ENCODE measurements at regions not wholly inside any gene's neighbourhood (a gene's known extent, or its start where the extent isn't known, plus 50 kb on each side); places are given as distances from the start of the nearest gene placed in this dataset.

GRCh38 chr15:58269455-58270414 lies 131.6 kb downstream of the AQP9 start:
- no peak for DNase-seq (ENCODE audit: low read depth)

- no peak for DNase-seq (ENCODE audit: low read depth)
Observed at GRCh38 chr15:58271410-58271809, 133.2 kb downstream of the AQP9 start.

DNA sequence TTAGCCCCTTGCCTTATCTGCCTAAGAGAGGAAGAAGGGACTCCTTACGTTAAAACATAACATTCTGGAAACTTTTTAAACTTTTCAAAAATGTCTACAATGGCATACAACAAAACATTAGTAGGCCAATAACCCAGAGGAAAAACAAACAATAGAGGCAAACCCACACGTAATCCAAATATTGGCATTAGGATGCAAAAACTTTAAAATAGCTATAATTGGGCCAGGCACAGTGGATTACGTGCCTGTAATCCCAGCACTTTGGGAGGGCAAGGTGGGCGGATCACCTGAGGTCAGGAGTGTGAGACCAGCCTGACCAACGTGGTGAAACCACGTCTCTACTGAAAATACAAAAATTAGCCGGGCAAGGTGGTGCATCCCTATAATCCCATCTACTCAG lies 134.9 kb downstream of the AQP9 start:
- DNase-seq (ENCODE audit: low read depth), result no peak

GRCh38 chr15:58274885-58275284 lies 136.7 kb downstream of the AQP9 start:
- no peak for DNase-seq (ENCODE audit: low read depth)

- DNase-seq (ENCODE audit: low read depth), result no peak
Observed at GRCh38 chr15:58275785-58276184, 137.6 kb downstream of the AQP9 start.

DNA sequence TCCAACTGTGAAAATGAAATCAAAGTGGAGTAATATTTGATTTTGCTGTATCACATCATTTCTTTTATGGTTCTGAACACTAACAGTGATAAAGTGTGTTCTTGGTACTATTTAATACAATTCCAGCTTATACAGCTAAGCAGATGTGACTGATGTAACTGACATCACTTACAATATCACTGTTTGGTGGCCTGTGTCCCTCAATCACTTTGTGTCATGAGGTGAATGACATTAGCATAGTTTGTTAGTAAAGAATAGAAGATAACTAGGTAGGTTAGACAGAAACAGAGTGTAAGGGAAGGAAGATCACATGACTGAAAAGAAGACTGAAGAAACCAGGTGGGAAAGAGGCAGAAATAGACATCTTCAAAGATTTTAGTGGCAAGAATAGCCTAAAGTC lies 138.7 kb downstream of the AQP9 start:
- no peak for DNase-seq (ENCODE audit: low read depth)

DNA sequence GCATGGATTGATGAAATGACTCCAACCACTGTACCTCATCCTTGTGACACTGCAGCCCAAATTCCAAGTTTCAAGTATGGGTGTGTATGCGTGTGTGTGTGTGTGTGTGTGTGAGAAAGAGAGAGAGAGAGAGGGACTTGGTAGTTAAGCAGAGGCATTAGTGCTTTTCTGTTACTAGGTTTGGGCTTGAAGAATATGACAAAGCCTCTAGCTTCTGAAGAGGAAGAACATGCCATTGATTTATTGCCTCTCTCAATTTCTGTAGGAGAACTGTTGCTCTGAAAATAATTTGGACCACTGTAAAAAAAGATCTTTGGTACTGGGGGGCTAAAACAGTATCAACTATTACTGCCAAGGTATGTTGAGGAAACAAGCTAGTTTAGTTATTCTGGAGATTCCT lies 139.2 kb downstream of the AQP9 start:
- no peak for DNase-seq (ENCODE audit: low read depth)

GRCh38 chr15:58279106-58279505 lies 140.9 kb downstream of the AQP9 start:
- DNase-seq (ENCODE audit: low read depth), result no peak

- no peak for DNase-seq (ENCODE audit: low read depth)
Observed at GRCh38 chr15:58279654-58280053, 141.5 kb downstream of the AQP9 start.

DNA sequence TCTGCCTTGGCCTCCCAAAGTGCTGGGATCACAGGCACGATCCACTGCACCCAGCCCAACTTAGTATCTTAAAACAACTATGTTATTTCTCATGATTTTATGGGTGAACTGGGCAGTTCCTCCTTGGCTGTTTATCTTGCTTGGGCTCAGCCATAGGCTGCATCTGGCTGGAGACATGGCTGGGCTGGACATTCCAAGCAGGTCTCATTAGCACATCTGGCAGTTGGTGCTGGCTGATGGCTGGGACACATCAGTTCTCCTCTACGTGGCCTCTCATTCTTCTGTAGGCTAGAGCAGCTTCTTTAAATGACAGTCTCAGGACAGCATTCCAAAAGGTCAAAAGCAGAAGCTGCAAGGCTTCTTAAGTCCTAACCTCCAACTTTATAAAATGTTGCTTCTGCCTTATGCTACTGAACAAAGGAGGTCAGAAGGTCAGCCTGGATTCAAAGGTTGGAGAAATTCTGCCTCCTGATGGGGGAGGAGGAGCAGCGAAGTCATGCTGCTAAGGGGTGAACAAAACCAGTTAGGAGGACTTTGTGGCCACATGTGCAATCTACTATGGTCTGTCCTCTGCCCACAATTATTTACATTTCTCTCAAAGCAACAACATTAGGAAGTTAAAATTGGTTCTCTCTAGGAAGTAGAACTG lies 144.0 kb downstream of the AQP9 start:
- DNase-seq (ENCODE audit: low read depth), result no peak

DNA sequence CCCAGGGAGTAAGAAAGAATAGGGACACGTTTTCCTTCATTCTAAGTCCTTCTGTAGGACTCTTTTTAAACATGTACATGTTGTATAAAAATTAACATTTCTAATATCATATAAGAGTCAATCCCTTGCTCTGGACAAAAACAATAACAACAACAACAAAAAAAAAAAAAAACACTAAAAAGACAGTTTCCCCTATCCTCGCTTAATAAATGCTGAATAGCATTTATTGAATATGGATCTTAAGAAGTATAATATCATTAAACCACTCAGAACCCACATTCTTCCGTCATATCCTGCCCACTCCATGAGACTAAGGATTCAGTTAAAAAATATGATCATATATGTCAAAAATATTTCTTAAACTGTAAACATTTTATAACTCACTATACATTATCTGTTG lies 145.1 kb downstream of the AQP9 start:
- no peak for DNase-seq (ENCODE audit: low read depth)

DNA sequence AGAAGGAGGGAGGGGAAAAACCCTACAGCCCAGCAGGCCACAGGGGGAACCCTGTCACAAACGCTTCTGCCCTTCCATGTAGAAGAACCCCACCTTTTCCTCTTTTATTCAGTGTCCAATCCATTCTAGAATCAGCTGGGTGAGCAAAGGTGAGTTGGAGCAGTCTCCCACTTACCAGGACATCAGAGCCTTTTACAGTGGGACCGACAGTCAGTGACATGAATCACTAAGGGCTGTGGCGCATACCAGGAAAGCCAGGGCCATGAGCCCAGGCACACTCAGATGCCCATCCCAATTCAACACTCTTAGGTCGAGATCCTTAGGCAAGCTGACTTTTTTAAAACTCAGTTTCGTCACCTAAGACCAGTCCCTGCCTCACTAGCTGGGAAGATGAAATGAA lies 146.1 kb downstream of the AQP9 start:
- no peak for DNase-seq (ENCODE audit: low read depth)

GRCh38 chr15:58285212-58285920 lies 146.4 kb upstream of the LIPC start:
- no peak for DNase-seq (ENCODE audit: low read depth)

GRCh38 chr15:58285921-58286278 lies 145.9 kb upstream of the LIPC start:
- DNase-seq (ENCODE audit: low read depth), result no peak

- no peak for DNase-seq (ENCODE audit: low read depth)
Observed at GRCh38 chr15:58286523-58286922, 145.3 kb upstream of the LIPC start.

DNA sequence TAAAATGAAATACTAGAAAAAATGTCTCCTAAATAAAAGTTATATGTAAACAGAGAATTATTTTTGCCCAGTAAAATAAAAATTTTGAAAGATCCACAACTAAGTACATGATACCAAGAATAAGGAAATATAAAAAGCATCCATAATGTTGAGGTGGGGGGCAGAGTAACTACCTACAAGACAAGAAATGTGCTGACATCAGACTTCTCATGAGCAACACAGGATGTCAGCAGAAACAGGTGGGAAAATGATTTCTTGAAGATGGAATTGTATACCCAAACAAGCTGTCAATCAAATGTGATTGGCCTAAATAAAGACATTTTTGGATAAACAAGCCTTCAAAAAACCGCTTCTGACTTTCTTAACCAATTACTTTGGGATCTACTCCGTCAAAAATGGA lies 143.9 kb upstream of the LIPC start:
- no peak for DNase-seq (ENCODE audit: low read depth)

- DNase-seq (ENCODE audit: low read depth), result no peak
Observed at GRCh38 chr15:58288592-58288991, 143.2 kb upstream of the LIPC start.

DNA sequence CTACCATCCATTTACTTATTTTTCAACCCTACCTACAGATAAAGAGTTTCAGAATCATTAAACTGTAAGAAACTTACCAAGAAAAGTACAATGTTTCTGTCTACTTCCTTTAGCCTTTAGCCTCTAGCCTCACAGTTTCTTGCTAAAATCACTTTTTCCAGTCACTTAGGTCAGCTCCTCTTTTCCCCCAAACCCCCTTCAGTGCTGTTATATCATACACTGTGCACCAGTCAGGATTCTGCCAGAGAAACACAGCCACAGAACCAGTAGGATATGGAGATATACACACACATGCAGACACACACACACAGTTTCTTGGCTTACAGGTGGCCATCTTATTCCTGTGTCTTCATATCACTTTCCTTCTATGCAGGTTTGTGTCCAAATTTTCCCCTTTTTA lies 139.9 kb upstream of the LIPC start:
- DNase-seq (ENCODE audit: low read depth), result no peak

- no peak for DNase-seq (ENCODE audit: low read depth)
Observed at GRCh38 chr15:58292751-58293175, 139.0 kb upstream of the LIPC start.

GRCh38 chr15:58293622-58294550 lies 137.9 kb upstream of the LIPC start:
- DNase-seq (ENCODE audit: low read depth), result no peak

DNA sequence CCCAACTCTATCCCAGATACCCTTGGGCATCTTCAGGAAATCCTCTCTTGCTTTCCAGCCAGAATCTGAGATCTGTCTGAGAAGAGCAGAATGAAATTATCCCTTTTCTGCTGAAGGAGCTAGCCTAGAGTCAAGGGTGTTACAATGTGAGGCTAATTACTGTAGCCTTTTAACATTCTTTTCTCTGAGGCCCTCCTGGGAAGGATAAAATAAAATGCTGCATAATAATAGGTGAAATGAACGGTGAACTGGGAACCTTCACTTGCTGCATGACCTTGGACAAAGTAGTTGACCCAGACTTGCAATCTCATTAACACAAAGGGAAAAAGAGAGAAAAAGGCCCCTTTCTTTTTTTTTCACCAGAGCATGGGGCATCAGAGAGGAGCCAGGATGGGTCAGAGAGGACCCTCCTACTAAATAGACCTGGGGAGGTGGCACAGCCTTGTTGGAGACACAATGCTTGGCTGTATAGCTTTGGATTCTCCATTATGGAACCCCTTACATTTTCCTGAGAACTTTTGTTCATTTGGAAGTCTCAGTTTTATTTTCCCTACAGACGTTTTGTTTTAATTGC lies 137.0 kb upstream of the LIPC start:
- DNase-seq (ENCODE audit: low read depth), result no peak
